ENCODE measurements at regions not wholly inside any gene's neighbourhood (a gene's known extent, or its start where the extent isn't known, plus 50 kb on each side); places are given as distances from the start of the nearest gene placed in this dataset.

DNA sequence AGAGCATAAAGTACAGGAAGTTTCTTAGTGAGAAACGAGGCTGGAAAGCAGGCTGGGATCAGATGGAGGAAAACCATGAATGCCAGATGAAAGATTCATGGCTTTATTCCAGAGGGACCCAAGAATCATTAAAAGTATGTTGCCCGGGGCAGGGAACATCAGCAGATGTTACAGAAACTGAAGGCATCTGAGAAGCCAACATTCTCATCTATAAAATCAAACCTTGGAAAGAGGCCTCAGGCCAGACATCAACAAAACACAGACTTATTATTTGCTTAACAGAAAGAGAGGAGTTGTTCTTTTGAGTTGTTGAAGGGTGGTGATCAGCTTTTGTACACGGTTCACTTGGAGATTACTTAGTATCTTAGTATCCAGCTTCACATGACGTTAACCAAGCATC, 543.6 kb downstream of the RFC3 start:
- TF ChIP-seq, protein P1, sequence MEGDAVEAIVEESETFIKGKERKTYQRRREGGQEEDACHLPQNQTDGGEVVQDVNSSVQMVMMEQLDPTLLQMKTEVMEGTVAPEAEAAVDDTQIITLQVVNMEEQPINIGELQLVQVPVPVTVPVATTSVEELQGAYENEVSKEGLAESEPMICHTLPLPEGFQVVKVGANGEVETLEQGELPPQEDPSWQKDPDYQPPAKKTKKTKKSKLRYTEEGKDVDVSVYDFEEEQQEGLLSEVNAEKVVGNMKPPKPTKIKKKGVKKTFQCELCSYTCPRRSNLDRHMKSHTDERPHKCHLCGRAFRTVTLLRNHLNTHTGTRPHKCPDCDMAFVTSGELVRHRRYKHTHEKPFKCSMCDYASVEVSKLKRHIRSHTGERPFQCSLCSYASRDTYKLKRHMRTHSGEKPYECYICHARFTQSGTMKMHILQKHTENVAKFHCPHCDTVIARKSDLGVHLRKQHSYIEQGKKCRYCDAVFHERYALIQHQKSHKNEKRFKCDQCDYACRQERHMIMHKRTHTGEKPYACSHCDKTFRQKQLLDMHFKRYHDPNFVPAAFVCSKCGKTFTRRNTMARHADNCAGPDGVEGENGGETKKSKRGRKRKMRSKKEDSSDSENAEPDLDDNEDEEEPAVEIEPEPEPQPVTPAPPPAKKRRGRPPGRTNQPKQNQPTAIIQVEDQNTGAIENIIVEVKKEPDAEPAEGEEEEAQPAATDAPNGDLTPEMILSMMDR (IDR thresholded peaks at IDR 0.05; ENCODE audit: insufficient read depth, low read length), result no peak
- TF ChIP-seq POLR2AphosphoS5 (IDR thresholded peaks at IDR 0.05; ENCODE audit: low read depth) (no peak), GABPA (IDR thresholded peaks at IDR 0.05; ENCODE audit: low read depth) (no peak)

Measured in HL-60 (cell line).